ENCODE measurements at regions not wholly inside any gene's neighbourhood (a gene's known extent, or its start where the extent isn't known, plus 50 kb on each side); places are given as distances from the start of the nearest gene placed in this dataset.

GRCh38 chr11:15780382-15780781 lies 576.0 kb downstream of the SOX6 start:
- DNase-seq, result no peak

GRCh38 chr11:15780837-15781236 lies 575.5 kb downstream of the SOX6 start:
- DNase-seq, result no peak
- intact Hi-C loops (cut with DNase I), result no loop called here

More at GRCh38 chr11:15780382-15780781, 576.0 kb downstream of the SOX6 start:
- intact Hi-C loops (cut with DNase I), result no loop called here

- DNase-seq, result no peak
- intact Hi-C loops (cut with DNase I), result no loop called here
Measured at GRCh38 chr11:15783619-15784018, 572.7 kb downstream of the SOX6 start.

GRCh38 chr11:15793043-15793996 lies 563.0 kb downstream of the SOX6 start:
- no peak for DNase-seq
- intact Hi-C loops (cut with DNase I), result no loop called here

- no peak for DNase-seq
- intact Hi-C loops (cut with DNase I), result no loop called here
Measured at GRCh38 chr11:15794361-15795150, 561.8 kb downstream of the SOX6 start.

- DNase-seq, result no peak
- intact Hi-C loops (cut with DNase I), result no loop called here
Measured at GRCh38 chr11:15795378-15795777, 561.0 kb downstream of the SOX6 start.

GRCh38 chr11:15800111-15800800 lies 556.1 kb downstream of the SOX6 start:
- DNase-seq, result peak in 6 of 10 donors; percentile 15 to 79 (median 26)
- intact Hi-C loops (cut with DNase I), result no loop called here

- no peak for DNase-seq
- intact Hi-C loops (cut with DNase I), result no loop called here
Measured at GRCh38 chr11:15801126-15801525, 555.2 kb downstream of the SOX6 start.

GRCh38 chr11:15801616-15802015 lies 554.7 kb downstream of the SOX6 start:
- intact Hi-C loops (cut with DNase I), result no loop called here
- DNase-seq, result no peak

- intact Hi-C loops (cut with DNase I), result no loop called here
- no peak for DNase-seq
Measured at GRCh38 chr11:15805726-15806125, 550.6 kb downstream of the SOX6 start.

GRCh38 chr11:15806217-15806616 lies 550.1 kb downstream of the SOX6 start:
- no peak for DNase-seq
- intact Hi-C loops (cut with DNase I), result no loop called here

- no peak for DNase-seq
- intact Hi-C loops (cut with DNase I), result no loop called here
Measured at GRCh38 chr11:15807827-15808226, 548.5 kb downstream of the SOX6 start.

GRCh38 chr11:15810082-15810481 lies 546.3 kb downstream of the SOX6 start:
- DNase-seq, result no peak
- intact Hi-C loops (cut with DNase I), result no loop called here

GRCh38 chr11:15810525-15810924 lies 545.8 kb downstream of the SOX6 start:
- DNase-seq, result no peak
- intact Hi-C loops (cut with DNase I), result no loop called here

- no peak for DNase-seq
- intact Hi-C loops (cut with DNase I), result no loop called here
Measured at GRCh38 chr11:15815246-15816195, 540.8 kb downstream of the SOX6 start.

- no peak for DNase-seq
- intact Hi-C loops (cut with DNase I), result no loop called here
Measured at GRCh38 chr11:15816260-15816871, 540.0 kb downstream of the SOX6 start.

- DNase-seq, result no peak
- intact Hi-C loops (cut with DNase I), result no loop called here
Measured at GRCh38 chr11:15817001-15817400, 539.3 kb downstream of the SOX6 start.

- DNase-seq, result no peak
- intact Hi-C loops (cut with DNase I), result loop anchor here (2.0 kb wide), 1 partner anchor 167 kb away; no protein-coding TSS in a partner anchor
Measured at GRCh38 chr11:15818132-15818842, 538.1 kb downstream of the SOX6 start.

Data from posterior cingulate gyrus (tissue), 11 donors.